HL-60 (cell line): ENCODE measurements at regions not wholly inside any gene's neighbourhood (a gene's known extent, or its start where the extent isn't known, plus 50 kb on each side); places are given as distances from the start of the nearest gene placed in this dataset.

ENCODE experiments used
- CTCF ChIP-seq: IDR thresholded peaks from one replicate; pipeline ENCODE4 v1.5.1; 2011; ENCODE audit warnings: low read length, control low read depth, inconsistent platforms; ENCODE audit not compliant: insufficient read depth
- GABPA ChIP-seq: IDR thresholded peaks from 2 replicates; pipeline ENCODE4 v1.6.1; 2012; ENCODE audit warnings: low read depth
- POLR2AphosphoS5 ChIP-seq: IDR thresholded peaks from 2 replicates; pipeline ENCODE4 v1.6.1; 2012; ENCODE audit warnings: low read depth
- REST ChIP-seq: IDR thresholded peaks from 2 replicates; pipeline ENCODE4 v1.6.1; 2012; ENCODE audit warnings: low read depth; ENCODE audit not compliant: insufficient replicate concordance
- SPI1 ChIP-seq: IDR thresholded peaks from 2 replicates; pipeline ENCODE4 v1.6.1; 2012; ENCODE audit warnings: low read depth, mild to moderate bottlenecking, borderline replicate concordance

- TF ChIP-seq REST: no peak
- no peak for TF ChIP-seq CTCF
- TF ChIP-seq POLR2AphosphoS5: no peak
- TF ChIP-seq GABPA: no peak
- no peak for TF ChIP-seq SPI1
These were observed 200.8 kb downstream of the TTC32 start for GRCh38 chr2:19700861-19701585.
